HEK293 (cell line): ENCODE measurements at regions not wholly inside any gene's neighbourhood (a gene's known extent, or its start where the extent isn't known, plus 50 kb on each side); places are given as distances from the start of the nearest gene placed in this dataset.

Experiments
- CTCF ChIA-PET: fragments of 350-600 bp; formaldehyde crosslinking; extraction: SDS; loops from one replicate; lab custom pipeline; 2021; ENCODE audit warnings: antibody characterized with exemption; lab: Yijun Ruan, JAX
- POLR2A ChIA-PET: fragments of 300-600 bp; formaldehyde crosslinking; extraction: SDS; loops from one replicate; lab custom pipeline; 2020; ENCODE audit warnings: antibody characterized with exemption, inconsistent platforms; lab: Yijun Ruan, JAX
- H3K27ac ChIP-seq: fragments of 200-500 bp; sonication (Bioruptor generic); 2 replicates; pipeline ENCODE4 v1.5.1; 2014; ENCODE audit warnings: low read depth, low read length, control low read depth, inconsistent platforms; ENCODE audit errors: extremely low read depth
- H3K36me3 ChIP-seq, 2 experiments: fragments of 200-500 bp in 1 of 2; sonication (Bioruptor generic) in 1 of 2; 1 replicate in 1 of 2; 2 replicates in 1 of 2; pipeline ENCODE4 v1.5.1; 2014 to 2017; ENCODE audit warnings: inconsistent platforms in 2 of 2, low read length in 2 of 2; ENCODE audit not compliant: control insufficient read depth in 2 of 2, insufficient read depth in 1 of 2
- H3K4me1 ChIP-seq: fragments of 200-500 bp; sonication (Bioruptor generic); 2 replicates; pipeline ENCODE4 v1.5.1; 2014; ENCODE audit warnings: mild to moderate bottlenecking, low read length, inconsistent platforms; ENCODE audit not compliant: control insufficient read depth, insufficient read depth
- H3K4me3 ChIP-seq: 2 replicates; pipeline ENCODE4 v1.5.1; 2011; ENCODE audit warnings: low read depth, mild to moderate bottlenecking, control low read depth, low read length, moderate library complexity
- H3K9me3 ChIP-seq: fragments of 200-500 bp; sonication (Bioruptor generic); 2 replicates; pipeline ENCODE4 v1.5.1; 2014; ENCODE audit warnings: low read depth, low read length, inconsistent platforms; ENCODE audit not compliant: control insufficient read depth, insufficient read depth
- ATF2 ChIP-seq: fragments of 450-650 bp; formaldehyde crosslinking; IDR thresholded peaks from 2 replicates; pipeline ENCODE4 v1.5.1; 2016; ENCODE audit warnings: missing biosample characterization, missing genetic modification characterization, low read depth
- BCL6B ChIP-seq: fragments of 450-650 bp; formaldehyde crosslinking; IDR thresholded peaks from 2 replicates; pipeline ENCODE4 v1.5.1; 2017; ENCODE audit warnings: missing biosample characterization, missing genetic modification characterization
- CTCF ChIP-seq: fragments of 450-650 bp; formaldehyde crosslinking; IDR thresholded peaks from 2 replicates; pipeline ENCODE4 v1.5.1; 2016; ENCODE audit warnings: missing biosample characterization, missing genetic modification characterization
- IKZF3 ChIP-seq: fragments of 450-650 bp; IDR thresholded peaks from 2 replicates; pipeline ENCODE4 v1.5.0; 2018; ENCODE audit warnings: missing biosample characterization, mild to moderate bottlenecking, missing genetic modification characterization, moderate library complexity
- MYNN ChIP-seq: fragments of 450-650 bp; formaldehyde crosslinking; IDR thresholded peaks from 2 replicates; pipeline ENCODE4 v1.5.1; 2016; ENCODE audit warnings: missing biosample characterization, missing genetic modification characterization, borderline replicate concordance
- PRDM1 ChIP-seq: fragments of 450-650 bp; formaldehyde crosslinking; IDR thresholded peaks from 2 replicates; pipeline ENCODE4; 2016; ENCODE audit warnings: missing biosample characterization, missing genetic modification characterization
- PRDM4 ChIP-seq: fragments of 450-650 bp; formaldehyde crosslinking; IDR thresholded peaks from 2 replicates; pipeline ENCODE4 v1.5.1; 2017; ENCODE audit warnings: missing biosample characterization, missing genetic modification characterization
- ZEB2 ChIP-seq: fragments of 450-650 bp; formaldehyde crosslinking; IDR thresholded peaks from 2 replicates; pipeline ENCODE4 v1.5.1; 2016; ENCODE audit warnings: missing biosample characterization, missing genetic modification characterization
- ZFHX2 ChIP-seq: fragments of 450-650 bp; formaldehyde crosslinking; conservative IDR thresholded peaks from 2 replicates; pipeline ENCODE4 v1.5.1; 2016; ENCODE audit warnings: missing biosample characterization, missing genetic modification characterization
- ZNF26 ChIP-seq: fragments of 450-650 bp; formaldehyde crosslinking; IDR thresholded peaks from 2 replicates; pipeline ENCODE4 v1.5.1; 2016; ENCODE audit warnings: missing biosample characterization, missing genetic modification characterization
- ZNF362 ChIP-seq: fragments of 450-650 bp; formaldehyde crosslinking; IDR thresholded peaks from 2 replicates; pipeline ENCODE4 v1.5.1; 2016; ENCODE audit warnings: missing biosample characterization, missing genetic modification characterization
- ZNF37A ChIP-seq: fragments of 450-650 bp; IDR thresholded peaks from 2 replicates; pipeline ENCODE4 v1.5.1; 2018; ENCODE audit warnings: missing biosample characterization, missing genetic modification characterization
- ZNF433 ChIP-seq: fragments of 450-650 bp; formaldehyde crosslinking; IDR thresholded peaks from 2 replicates; pipeline ENCODE4 v1.5.1; 2016; ENCODE audit warnings: missing biosample characterization, missing genetic modification characterization, low read depth
- ZNF549 ChIP-seq: fragments of 450-650 bp; IDR thresholded peaks from 2 replicates; pipeline ENCODE4 v1.5.1; 2018; ENCODE audit warnings: missing biosample characterization, missing genetic modification characterization, mild to moderate bottlenecking, inconsistent platforms, moderate library complexity
- ZNF560 ChIP-seq: fragments of 450-650 bp; formaldehyde crosslinking; IDR thresholded peaks from 2 replicates; pipeline ENCODE4 v1.5.1; 2017; ENCODE audit warnings: missing biosample characterization, missing genetic modification characterization, borderline replicate concordance
- ZNF645 ChIP-seq: fragments of 450-650 bp; formaldehyde crosslinking; IDR thresholded peaks from 2 replicates; pipeline ENCODE4; 2016; ENCODE audit warnings: missing biosample characterization, missing genetic modification characterization
- ZNF692 ChIP-seq: fragments of 450-650 bp; formaldehyde crosslinking; IDR thresholded peaks from 2 replicates; pipeline ENCODE4 v1.5.1; 2016; ENCODE audit warnings: missing biosample characterization, missing genetic modification characterization
- ZNF792 ChIP-seq: fragments of 450-650 bp; formaldehyde crosslinking; IDR thresholded peaks from 2 replicates; pipeline ENCODE4 v1.5.1; 2016; ENCODE audit warnings: missing biosample characterization, missing genetic modification characterization

GRCh38 chr2:126515471-126515870 is 140.5 kb upstream of the GYPC start (continued):
- TF ChIP-seq ATF2 (tag by site-specific recombination): no peak

- H3K4me1 ChIP-seq: no peaks in the 10 kb centered on the region
- POLR2A ChIA-PET: no interaction called here
- H3K36me3 ChIP-seq: no peaks in the 10 kb centered on the region
- no peaks in the 10 kb centered on the region for H3K9me3 ChIP-seq
- no peak overlapping the region for H3K27ac ChIP-seq
- no peak overlapping the region for H3K4me3 ChIP-seq
- CTCF ChIA-PET: interaction anchor here (1.2 kb wide), 1 partner anchor 10 kb away, joined by 7 read pairs; no protein-coding TSS in a partner anchor
- TF ChIP-seq ZNF645: no peak
- TF ChIP-seq PRDM4 (tag by site-specific recombination): no peak
- no peak for TF ChIP-seq ZEB2 (tag by site-specific recombination)
- TF ChIP-seq PRDM1 (tag by site-specific recombination): no peak
- no peak for TF ChIP-seq ZNF37A (tag by site-specific recombination)
- TF ChIP-seq CTCF (tag by site-specific recombination): no peak
- TF ChIP-seq ZNF560: no peak
- no peak for TF ChIP-seq ZNF792 (tag by site-specific recombination)
- no peak for TF ChIP-seq ZNF692 (tag by site-specific recombination)
- no peak for TF ChIP-seq ZFHX2 (tag by site-specific recombination)
- no peak for TF ChIP-seq ZNF433 (tag by site-specific recombination)
- no peak for TF ChIP-seq ZNF26 (tag by site-specific recombination)
- no peak for TF ChIP-seq IKZF3
- no peak for TF ChIP-seq ZNF549 (tag by site-specific recombination)
- TF ChIP-seq BCL6B (tag by site-specific recombination): no peak
- TF ChIP-seq ZNF362 (tag by site-specific recombination): no peak
- TF ChIP-seq MYNN (tag by site-specific recombination): no peak
Measured at GRCh38 chr2:126518196-126518595, 137.8 kb upstream of the GYPC start.
